ENCODE measurements at regions not wholly inside any gene's neighbourhood (a gene's known extent, or its start where the extent isn't known, plus 50 kb on each side); places are given as distances from the start of the nearest gene placed in this dataset.

DNA sequence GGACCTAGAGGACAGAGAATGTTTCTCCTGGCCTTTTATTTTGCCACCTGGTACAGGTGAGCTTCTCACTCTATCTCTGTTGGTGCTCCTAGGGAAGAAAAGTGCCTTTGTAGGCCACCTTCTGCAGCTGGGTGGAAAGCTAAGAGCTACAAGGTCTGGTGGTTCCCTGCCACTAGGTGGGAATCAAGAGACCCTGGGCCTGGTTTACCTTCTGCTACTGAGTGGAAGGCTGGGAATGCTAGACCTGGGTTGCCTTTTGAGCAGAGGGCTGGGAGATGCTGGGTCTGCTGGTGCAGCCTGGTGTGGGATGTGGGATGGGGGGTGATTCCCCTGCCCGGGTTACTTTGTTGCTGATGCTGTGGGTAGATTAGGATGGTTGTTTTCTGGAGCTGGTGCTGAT, 72.6 kb downstream of the EBLN2 start:
- TF ChIP-seq, protein P1, sequence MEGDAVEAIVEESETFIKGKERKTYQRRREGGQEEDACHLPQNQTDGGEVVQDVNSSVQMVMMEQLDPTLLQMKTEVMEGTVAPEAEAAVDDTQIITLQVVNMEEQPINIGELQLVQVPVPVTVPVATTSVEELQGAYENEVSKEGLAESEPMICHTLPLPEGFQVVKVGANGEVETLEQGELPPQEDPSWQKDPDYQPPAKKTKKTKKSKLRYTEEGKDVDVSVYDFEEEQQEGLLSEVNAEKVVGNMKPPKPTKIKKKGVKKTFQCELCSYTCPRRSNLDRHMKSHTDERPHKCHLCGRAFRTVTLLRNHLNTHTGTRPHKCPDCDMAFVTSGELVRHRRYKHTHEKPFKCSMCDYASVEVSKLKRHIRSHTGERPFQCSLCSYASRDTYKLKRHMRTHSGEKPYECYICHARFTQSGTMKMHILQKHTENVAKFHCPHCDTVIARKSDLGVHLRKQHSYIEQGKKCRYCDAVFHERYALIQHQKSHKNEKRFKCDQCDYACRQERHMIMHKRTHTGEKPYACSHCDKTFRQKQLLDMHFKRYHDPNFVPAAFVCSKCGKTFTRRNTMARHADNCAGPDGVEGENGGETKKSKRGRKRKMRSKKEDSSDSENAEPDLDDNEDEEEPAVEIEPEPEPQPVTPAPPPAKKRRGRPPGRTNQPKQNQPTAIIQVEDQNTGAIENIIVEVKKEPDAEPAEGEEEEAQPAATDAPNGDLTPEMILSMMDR (IDR thresholded peaks at IDR 0.05): no peak
- TF ChIP-seq POLR2A (IDR thresholded peaks at IDR 0.05) (no peak), EP300 (IDR thresholded peaks at IDR 0.05) (no peak)

Data from ovary (tissue), 3 donors.